ENCODE measurements at regions not wholly inside any gene's neighbourhood (a gene's known extent, or its start where the extent isn't known, plus 50 kb on each side); places are given as distances from the start of the nearest gene placed in this dataset.

GRCh38 chr6:134425513-134425912, 107.6 kb upstream of the SGK1 start:
- no peak for TF ChIP-seq ZNF8 (CRISPR knock-in tag; IDR thresholded peaks at IDR 0.05)
- no peak for TF ChIP-seq CSRNP3 (CRISPR knock-in tag; IDR thresholded peaks at IDR 0.05)
- no peak for TF ChIP-seq ZNF70 (CRISPR knock-in tag; IDR thresholded peaks at IDR 0.05)
- TF ChIP-seq TOX (CRISPR knock-in tag; IDR thresholded peaks at IDR 0.05; ENCODE audit: borderline replicate concordance) = no peak
- TF ChIP-seq GLIS3 (CRISPR knock-in tag; IDR thresholded peaks at IDR 0.05) = no peak
- no peak for TF ChIP-seq CREB5 (CRISPR knock-in tag; IDR thresholded peaks at IDR 0.05; ENCODE audit: low read depth)
- no peak for ATAC-seq

- TF ChIP-seq RARB (CRISPR knock-in tag; IDR thresholded peaks at IDR 0.05) (no peak), CREB5 (CRISPR knock-in tag; IDR thresholded peaks at IDR 0.05; ENCODE audit: low read depth) (no peak), GLIS3 (CRISPR knock-in tag; IDR thresholded peaks at IDR 0.05) (no peak), OSR1 (CRISPR knock-in tag; IDR thresholded peaks at IDR 0.05) (no peak), SNAI2 (CRISPR knock-in tag; IDR thresholded peaks at IDR 0.05) (no peak), POU6F1 (CRISPR knock-in tag; IDR thresholded peaks at IDR 0.05; ENCODE audit: borderline replicate concordance, low read depth) (no peak), BACH2 (CRISPR knock-in tag; IDR thresholded peaks at IDR 0.05; ENCODE audit: borderline replicate concordance) (no peak), ESRRG (CRISPR knock-in tag; IDR thresholded peaks at IDR 0.05) (no peak), ZFP30 (CRISPR knock-in tag; IDR thresholded peaks at IDR 0.05) (no peak), CSDC2 (CRISPR knock-in tag; IDR thresholded peaks at IDR 0.05) (no peak)
Observed at GRCh38 chr6:134424798-134425170, 106.9 kb upstream of the SGK1 start.

GRCh38 chr6:134424165-134424797, 106.4 kb upstream of the SGK1 start:
- ATAC-seq = no peak
- TF ChIP-seq PPARA (CRISPR knock-in tag; IDR thresholded peaks at IDR 0.05; ENCODE audit: borderline replicate concordance) (no peak), CSDC2 (CRISPR knock-in tag; IDR thresholded peaks at IDR 0.05) (no peak), TCF4 (CRISPR knock-in tag; IDR thresholded peaks at IDR 0.05; ENCODE audit: borderline replicate concordance) (no peak), TOX (CRISPR knock-in tag; IDR thresholded peaks at IDR 0.05; ENCODE audit: borderline replicate concordance) (no peak), OSR1 (CRISPR knock-in tag; IDR thresholded peaks at IDR 0.05) (no peak), ZFP30 (CRISPR knock-in tag; IDR thresholded peaks at IDR 0.05) (no peak), GLIS3 (CRISPR knock-in tag; IDR thresholded peaks at IDR 0.05) (no peak), ZC3H10 (CRISPR knock-in tag; IDR thresholded peaks at IDR 0.05) (no peak), ISL1 (CRISPR knock-in tag; IDR thresholded peaks at IDR 0.05) (no peak), ARNTL (CRISPR knock-in tag; IDR thresholded peaks at IDR 0.05; ENCODE audit: borderline replicate concordance, low read depth) (no peak), ZNF565 (CRISPR knock-in tag; conservative IDR thresholded peaks at IDR 0.05; ENCODE audit: low read depth) (no peak), POU6F1 (CRISPR knock-in tag; IDR thresholded peaks at IDR 0.05; ENCODE audit: borderline replicate concordance, low read depth) (no peak), ZFP3 (CRISPR knock-in tag; IDR thresholded peaks at IDR 0.05) (no peak), SNAI2 (CRISPR knock-in tag; IDR thresholded peaks at IDR 0.05) (no peak), TSHZ2 (CRISPR knock-in tag; IDR thresholded peaks at IDR 0.05) (no peak), ZNF70 (CRISPR knock-in tag; IDR thresholded peaks at IDR 0.05) (no peak), BACH2 (CRISPR knock-in tag; IDR thresholded peaks at IDR 0.05; ENCODE audit: borderline replicate concordance) (no peak)

More at GRCh38 chr6:134424798-134425170, 106.9 kb upstream of the SGK1 start:
- ATAC-seq = no peak

Data from SK-N-SH treated with all-trans-retinoic acid at 6 μM for 48 hours (cell line).